ENCODE measurements at regions not wholly inside any gene's neighbourhood (a gene's known extent, or its start where the extent isn't known, plus 50 kb on each side); places are given as distances from the start of the nearest gene placed in this dataset.

- TF ChIP-seq, protein P1, sequence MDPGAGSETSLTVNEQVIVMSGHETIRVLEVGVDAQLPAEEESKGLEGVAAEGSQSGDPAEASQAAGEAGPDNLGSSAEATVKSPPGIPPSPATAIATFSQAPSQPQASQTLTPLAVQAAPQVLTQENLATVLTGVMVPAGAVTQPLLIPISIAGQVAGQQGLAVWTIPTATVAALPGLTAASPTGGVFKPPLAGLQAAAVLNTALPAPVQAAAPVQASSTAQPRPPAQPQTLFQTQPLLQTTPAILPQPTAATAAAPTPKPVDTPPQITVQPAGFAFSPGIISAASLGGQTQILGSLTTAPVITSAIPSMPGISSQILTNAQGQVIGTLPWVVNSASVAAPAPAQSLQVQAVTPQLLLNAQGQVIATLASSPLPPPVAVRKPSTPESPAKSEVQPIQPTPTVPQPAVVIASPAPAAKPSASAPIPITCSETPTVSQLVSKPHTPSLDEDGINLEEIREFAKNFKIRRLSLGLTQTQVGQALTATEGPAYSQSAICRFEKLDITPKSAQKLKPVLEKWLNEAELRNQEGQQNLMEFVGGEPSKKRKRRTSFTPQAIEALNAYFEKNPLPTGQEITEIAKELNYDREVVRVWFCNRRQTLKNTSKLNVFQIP (CRISPR knock-in tag; IDR thresholded peaks at IDR 0.05; ENCODE audit: borderline replicate concordance, low read depth): no peak
Observed at GRCh38 chr7:115812794-115813193, 217.8 kb downstream of the TFEC start (continued).

DNA sequence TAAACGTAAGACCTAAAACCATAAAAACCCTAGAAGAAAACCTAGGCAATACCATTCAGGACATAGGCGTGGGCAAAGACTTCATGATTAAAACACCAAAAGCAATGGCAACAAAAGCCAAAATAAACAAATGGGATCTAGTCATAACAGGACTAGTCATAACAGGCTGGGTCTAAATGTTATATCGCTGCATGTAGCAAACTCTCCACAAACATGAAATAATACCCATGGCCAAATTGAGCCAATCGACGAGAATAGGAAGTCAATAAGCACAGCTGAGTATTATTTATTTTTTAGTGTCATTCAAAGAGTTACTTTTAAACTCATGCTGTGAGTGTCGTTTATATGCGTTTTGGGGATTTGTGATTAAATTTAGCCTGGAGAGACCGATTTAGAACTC is 225.1 kb downstream of the TFEC start:
- TF ChIP-seq ZNF70 (CRISPR knock-in tag; IDR thresholded peaks at IDR 0.05) (no peak), BACH2 (CRISPR knock-in tag; IDR thresholded peaks at IDR 0.05; ENCODE audit: borderline replicate concordance) (no peak), CREB5 (CRISPR knock-in tag; IDR thresholded peaks at IDR 0.05; ENCODE audit: low read depth) (no peak), PPARA (CRISPR knock-in tag; IDR thresholded peaks at IDR 0.05; ENCODE audit: borderline replicate concordance) (no peak), ZFP3 (CRISPR knock-in tag; IDR thresholded peaks at IDR 0.05) (no peak), ZFP30 (CRISPR knock-in tag; IDR thresholded peaks at IDR 0.05) (no peak), ZNF8 (CRISPR knock-in tag; IDR thresholded peaks at IDR 0.05) (no peak), SNAI2 (CRISPR knock-in tag; IDR thresholded peaks at IDR 0.05) (no peak), ZNF565 (CRISPR knock-in tag; conservative IDR thresholded peaks at IDR 0.05; ENCODE audit: low read depth) (no peak), ESRRG (CRISPR knock-in tag; IDR thresholded peaks at IDR 0.05) (no peak), RARB (CRISPR knock-in tag; IDR thresholded peaks at IDR 0.05) (no peak)
- TF ChIP-seq, protein P2, sequence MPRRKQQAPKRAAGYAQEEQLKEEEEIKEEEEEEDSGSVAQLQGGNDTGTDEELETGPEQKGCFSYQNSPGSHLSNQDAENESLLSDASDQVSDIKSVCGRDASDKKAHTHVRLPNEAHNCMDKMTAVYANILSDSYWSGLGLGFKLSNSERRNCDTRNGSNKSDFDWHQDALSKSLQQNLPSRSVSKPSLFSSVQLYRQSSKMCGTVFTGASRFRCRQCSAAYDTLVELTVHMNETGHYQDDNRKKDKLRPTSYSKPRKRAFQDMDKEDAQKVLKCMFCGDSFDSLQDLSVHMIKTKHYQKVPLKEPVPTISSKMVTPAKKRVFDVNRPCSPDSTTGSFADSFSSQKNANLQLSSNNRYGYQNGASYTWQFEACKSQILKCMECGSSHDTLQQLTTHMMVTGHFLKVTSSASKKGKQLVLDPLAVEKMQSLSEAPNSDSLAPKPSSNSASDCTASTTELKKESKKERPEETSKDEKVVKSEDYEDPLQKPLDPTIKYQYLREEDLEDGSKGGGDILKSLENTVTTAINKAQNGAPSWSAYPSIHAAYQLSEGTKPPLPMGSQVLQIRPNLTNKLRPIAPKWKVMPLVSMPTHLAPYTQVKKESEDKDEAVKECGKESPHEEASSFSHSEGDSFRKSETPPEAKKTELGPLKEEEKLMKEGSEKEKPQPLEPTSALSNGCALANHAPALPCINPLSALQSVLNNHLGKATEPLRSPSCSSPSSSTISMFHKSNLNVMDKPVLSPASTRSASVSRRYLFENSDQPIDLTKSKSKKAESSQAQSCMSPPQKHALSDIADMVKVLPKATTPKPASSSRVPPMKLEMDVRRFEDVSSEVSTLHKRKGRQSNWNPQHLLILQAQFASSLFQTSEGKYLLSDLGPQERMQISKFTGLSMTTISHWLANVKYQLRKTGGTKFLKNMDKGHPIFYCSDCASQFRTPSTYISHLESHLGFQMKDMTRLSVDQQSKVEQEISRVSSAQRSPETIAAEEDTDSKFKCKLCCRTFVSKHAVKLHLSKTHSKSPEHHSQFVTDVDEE (CRISPR knock-in tag; IDR thresholded peaks at IDR 0.05): no peak
- TF ChIP-seq, protein P3, sequence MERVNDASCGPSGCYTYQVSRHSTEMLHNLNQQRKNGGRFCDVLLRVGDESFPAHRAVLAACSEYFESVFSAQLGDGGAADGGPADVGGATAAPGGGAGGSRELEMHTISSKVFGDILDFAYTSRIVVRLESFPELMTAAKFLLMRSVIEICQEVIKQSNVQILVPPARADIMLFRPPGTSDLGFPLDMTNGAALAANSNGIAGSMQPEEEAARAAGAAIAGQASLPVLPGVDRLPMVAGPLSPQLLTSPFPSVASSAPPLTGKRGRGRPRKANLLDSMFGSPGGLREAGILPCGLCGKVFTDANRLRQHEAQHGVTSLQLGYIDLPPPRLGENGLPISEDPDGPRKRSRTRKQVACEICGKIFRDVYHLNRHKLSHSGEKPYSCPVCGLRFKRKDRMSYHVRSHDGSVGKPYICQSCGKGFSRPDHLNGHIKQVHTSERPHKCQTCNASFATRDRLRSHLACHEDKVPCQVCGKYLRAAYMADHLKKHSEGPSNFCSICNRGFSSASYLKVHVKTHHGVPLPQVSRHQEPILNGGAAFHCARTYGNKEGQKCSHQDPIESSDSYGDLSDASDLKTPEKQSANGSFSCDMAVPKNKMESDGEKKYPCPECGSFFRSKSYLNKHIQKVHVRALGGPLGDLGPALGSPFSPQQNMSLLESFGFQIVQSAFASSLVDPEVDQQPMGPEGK (CRISPR knock-in tag; IDR thresholded peaks at IDR 0.05; ENCODE audit: borderline replicate concordance): no peak
- TF ChIP-seq, protein P4, sequence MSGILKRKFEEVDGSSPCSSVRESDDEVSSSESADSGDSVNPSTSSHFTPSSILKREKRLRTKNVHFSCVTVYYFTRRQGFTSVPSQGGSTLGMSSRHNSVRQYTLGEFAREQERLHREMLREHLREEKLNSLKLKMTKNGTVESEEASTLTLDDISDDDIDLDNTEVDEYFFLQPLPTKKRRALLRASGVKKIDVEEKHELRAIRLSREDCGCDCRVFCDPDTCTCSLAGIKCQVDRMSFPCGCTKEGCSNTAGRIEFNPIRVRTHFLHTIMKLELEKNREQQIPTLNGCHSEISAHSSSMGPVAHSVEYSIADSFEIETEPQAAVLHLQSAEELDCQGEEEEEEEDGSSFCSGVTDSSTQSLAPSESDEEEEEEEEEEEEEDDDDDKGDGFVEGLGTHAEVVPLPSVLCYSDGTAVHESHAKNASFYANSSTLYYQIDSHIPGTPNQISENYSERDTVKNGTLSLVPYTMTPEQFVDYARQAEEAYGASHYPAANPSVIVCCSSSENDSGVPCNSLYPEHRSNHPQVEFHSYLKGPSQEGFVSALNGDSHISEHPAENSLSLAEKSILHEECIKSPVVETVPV (CRISPR knock-in tag; IDR thresholded peaks at IDR 0.05): no peak
- TF ChIP-seq, protein P1 (CRISPR knock-in tag; IDR thresholded peaks at IDR 0.05; ENCODE audit: borderline replicate concordance, low read depth): no peak
- ATAC-seq: no peak

DNA sequence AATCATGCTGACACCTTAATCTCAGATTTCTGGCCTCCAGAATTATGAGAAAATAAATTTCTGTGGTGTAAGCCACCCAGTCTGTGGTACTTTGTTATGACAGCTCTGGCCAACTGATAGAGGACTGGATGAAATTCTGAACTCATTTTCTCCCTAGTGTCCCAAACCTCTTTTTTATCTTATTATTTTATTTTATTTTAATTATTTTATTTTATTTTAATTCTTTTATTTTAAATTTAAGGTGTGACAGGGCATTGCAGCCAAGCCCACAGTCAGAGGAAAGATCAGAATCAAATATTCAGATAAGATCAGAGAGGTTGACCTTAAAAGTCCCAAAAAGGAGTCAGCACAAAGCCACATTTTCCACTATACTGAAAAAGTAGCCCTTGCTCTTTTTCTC is 228.1 kb downstream of the TFEC start:
- ATAC-seq: no peak
- TF ChIP-seq TOX (CRISPR knock-in tag; IDR thresholded peaks at IDR 0.05; ENCODE audit: borderline replicate concordance): no peak
- TF ChIP-seq PPARA (CRISPR knock-in tag; IDR thresholded peaks at IDR 0.05; ENCODE audit: borderline replicate concordance): no peak
- TF ChIP-seq, protein P2 (CRISPR knock-in tag; IDR thresholded peaks at IDR 0.05): no peak
- TF ChIP-seq, protein P1 (CRISPR knock-in tag; IDR thresholded peaks at IDR 0.05; ENCODE audit: borderline replicate concordance, low read depth): no peak
- TF ChIP-seq OSR1 (CRISPR knock-in tag; IDR thresholded peaks at IDR 0.05): no peak
- no peak for TF ChIP-seq ZNF565 (CRISPR knock-in tag; conservative IDR thresholded peaks at IDR 0.05; ENCODE audit: low read depth)
- TF ChIP-seq, protein P3 (CRISPR knock-in tag; IDR thresholded peaks at IDR 0.05; ENCODE audit: borderline replicate concordance): no peak
- no peak for TF ChIP-seq ZFP3 (CRISPR knock-in tag; IDR thresholded peaks at IDR 0.05)
- no peak for TF ChIP-seq ESRRG (CRISPR knock-in tag; IDR thresholded peaks at IDR 0.05)
- no peak for TF ChIP-seq BACH2 (CRISPR knock-in tag; IDR thresholded peaks at IDR 0.05; ENCODE audit: borderline replicate concordance)
- no peak for TF ChIP-seq ARNTL (CRISPR knock-in tag; IDR thresholded peaks at IDR 0.05; ENCODE audit: borderline replicate concordance, low read depth)
- TF ChIP-seq ZC3H10 (CRISPR knock-in tag; IDR thresholded peaks at IDR 0.05): no peak

All from SK-N-SH treated with all-trans-retinoic acid at 6 μM for 48 hours (cell line).